Activated CD8-positive, alpha-beta memory T cell treated with anti-CD3 and anti-CD28 coated beads, Interleukin-2, amount 50 U/mL, for 4 hours (primary cell): ENCODE measurements at regions not wholly inside any gene's neighbourhood (a gene's known extent, or its start where the extent isn't known, plus 50 kb on each side); places are given as distances from the start of the nearest gene placed in this dataset.
"Not testable (repeated sequence)": the region's sequence is repeated elsewhere in the genome, so short reads cannot be mapped to it uniquely, and the experiment has no call there.

Experiments used
- DNase-seq: peaks from one replicate; pipeline ENCODE4 v3.0.0-alpha.2; 2020

DNA sequence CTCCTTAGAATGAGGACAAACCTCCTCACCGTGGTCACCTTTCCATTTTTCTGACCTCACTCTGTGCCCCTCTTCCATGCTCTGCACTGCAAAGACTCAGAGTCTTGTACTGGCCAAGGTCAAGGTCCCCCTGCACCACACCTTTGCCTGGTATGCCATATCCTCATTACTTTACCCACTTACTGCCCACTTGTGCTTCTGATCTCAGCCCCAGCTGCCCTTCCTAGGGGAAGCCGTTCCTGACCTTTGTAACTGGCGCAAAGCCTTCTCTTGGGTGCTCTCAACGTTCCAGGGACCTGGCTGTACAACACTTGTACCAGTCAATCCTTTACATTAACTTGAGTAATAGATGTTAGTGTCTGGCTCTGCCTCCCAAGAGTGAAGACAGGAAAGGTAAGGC lies 256.0 kb downstream of the SV2B start:
- no peak for DNase-seq

DNA sequence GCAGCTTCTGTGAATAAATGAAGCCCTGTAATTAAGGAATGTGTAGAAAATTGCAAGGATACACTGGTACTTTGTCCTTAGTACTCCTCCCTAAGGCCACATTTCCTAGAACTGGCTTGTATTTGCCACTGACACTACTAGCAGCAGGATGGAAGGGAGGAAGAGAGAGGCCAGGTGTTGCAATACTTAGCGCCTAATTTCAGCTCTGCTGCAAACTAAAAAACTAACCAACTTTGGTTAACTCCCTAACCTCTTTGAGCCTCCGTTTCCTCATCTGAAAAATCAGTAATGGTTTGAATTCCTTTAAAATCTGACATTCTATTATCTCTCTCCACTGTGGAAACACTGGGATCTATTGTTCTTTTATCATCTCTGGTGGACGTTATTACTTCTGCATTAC lies 257.0 kb downstream of the SV2B start:
- DNase-seq = no peak

DNA sequence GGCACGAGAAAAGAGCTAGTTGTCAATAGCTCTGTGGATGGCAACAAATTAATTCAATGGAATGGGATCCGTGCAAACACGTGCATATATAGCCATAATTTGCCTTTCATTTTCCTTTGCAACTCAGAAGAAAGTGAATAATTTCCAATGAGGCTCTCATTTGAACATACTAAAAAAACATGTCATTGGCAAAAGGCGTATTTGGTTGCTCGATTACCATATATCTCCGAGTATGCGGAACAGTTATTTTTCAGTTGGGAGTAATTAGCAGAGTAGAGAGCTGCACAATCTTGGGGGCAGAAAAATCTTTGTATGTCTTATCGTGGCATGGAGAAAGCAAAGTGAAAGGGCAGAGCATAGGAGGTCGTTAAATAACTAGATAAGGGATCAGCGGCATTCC lies 257.4 kb downstream of the SV2B start:
- no peak for DNase-seq

DNA sequence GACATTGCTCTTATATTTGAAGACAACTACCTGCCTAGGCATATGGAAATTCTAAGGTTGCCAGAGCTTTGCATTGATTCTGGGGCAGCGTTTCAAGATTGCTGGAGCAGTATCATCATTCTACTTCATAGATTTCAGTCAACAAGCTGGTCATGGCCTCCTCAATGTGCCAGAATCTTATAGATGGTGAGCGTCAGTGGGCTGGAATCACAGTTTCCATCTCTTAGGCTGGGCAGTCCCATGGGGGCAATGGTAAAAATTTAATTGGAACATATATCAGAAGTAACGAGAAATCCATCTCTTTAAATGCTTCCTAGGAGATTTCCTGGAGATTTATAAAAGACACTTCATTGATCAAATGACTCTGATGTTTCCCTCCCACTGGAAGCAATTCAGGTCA lies 258.3 kb downstream of the SV2B start:
- no peak for DNase-seq

DNA sequence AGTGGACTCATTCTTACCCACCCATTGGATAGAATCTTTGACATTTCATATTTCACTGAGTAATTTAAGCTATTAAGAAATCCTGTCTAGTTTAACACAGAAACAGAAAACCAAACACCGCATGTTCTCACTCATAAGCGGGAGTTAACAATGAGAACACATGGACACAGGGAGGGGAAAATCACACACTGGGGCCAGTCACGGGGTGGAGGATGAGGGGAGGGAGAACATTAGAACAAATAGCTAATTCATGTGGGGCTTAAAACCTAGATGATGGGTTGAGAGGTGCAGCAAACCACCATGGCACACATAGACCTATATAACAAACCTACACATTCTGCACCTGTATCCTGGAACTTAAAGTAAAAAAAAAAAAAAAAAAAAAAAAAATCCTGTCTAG lies 261.6 kb downstream of the SV2B start:
- not testable (repeated sequence) for DNase-seq

DNA sequence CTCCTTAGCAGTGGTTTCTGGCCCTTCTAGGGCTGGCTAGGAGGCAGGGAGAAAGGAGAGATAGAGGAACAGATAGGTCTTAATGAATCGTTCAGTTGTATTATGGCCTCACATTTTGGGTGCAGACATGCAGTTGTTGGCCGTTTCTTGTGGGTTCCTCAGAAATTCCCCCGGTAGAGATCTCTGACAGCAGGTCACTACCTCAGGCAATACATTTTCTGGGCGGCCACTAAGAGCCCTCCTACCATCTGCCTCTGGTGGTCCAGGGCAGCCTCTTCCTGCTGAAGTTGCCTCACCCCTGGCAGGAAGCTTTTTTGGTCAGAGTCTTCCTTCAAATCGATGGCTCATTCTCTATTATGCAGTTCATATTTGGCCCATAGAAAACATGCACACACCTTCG lies 266.1 kb downstream of the SV2B start:
- DNase-seq = no peak

DNA sequence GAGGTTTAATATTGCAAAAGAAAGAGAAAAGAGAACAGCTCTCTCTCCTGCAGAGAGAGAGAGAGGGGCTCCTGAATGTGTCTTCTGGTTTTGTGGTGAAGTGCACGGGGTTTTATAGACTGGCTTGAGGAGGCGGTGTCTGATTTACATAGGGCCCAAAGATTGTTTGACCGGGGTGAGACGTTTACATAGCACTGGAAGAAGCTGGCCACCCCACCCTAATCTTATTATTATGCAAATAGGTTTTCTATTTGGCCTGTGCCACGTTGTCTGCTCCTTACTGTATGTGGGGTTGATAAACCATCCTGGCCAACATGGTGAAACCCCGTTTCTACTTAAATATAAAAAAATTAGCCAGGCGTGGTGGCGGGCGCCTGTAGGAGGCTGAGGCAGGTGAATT lies 268.6 kb downstream of the SV2B start:
- no peak for DNase-seq

DNA sequence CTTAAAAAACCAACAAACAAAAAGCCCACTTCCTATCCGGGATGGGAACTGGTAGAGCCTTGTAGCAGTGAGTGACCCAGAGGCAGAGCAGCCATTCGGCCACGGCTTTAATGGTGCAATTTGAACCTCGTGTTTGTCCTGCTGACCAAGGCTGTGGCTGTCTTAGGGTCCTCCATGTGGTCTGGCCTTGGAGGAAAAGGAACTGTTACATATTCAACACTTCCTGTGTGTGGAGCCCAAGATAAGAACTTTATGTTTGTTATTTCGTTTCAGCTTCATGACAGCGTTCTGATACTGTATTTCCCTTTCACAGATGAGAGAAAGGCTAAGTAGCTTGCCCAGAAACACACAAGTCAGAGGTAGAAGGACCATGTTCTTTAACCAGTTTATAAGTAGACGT lies 269.8 kb downstream of the SV2B start:
- DNase-seq = no peak

DNA sequence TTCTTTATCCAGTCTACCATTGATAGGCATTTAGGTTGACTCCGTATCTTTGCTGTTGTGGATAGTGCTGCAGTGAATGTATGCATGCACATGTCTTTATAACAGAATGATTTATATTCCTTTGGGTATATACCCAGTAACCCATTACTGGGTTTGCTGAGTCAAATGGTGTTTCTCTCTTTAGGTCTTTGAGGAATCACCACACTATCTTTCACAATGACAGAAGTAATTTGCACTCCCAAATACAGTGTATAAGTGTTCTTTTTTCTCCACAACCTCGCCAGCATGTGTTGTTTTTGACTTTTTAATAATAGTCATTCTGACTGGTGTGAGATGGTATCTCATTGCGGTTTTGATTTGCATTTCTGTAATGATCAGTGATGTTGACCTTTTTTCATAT lies 271.3 kb downstream of the SV2B start:
- not testable (repeated sequence) for DNase-seq

DNA sequence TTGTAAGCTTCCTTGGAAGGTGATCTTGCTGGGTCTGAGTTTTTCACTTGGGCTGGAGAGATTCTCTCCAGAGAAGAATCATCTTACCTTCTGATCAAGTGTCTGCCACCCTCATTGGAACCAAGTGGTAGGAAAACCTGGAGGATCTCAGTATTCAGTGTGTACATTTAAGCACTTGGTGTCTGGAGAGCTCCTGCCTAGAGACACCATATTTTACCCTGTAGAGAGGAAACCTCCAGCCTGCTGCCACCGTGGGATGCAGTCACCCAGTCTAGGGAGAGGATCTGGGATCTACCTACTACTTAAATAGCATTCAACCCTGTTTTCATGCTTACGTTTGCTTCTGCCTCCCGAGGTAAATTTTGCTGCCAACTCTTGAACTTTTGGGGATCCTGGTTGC lies 274.3 kb downstream of the SV2B start:
- DNase-seq = no peak

DNA sequence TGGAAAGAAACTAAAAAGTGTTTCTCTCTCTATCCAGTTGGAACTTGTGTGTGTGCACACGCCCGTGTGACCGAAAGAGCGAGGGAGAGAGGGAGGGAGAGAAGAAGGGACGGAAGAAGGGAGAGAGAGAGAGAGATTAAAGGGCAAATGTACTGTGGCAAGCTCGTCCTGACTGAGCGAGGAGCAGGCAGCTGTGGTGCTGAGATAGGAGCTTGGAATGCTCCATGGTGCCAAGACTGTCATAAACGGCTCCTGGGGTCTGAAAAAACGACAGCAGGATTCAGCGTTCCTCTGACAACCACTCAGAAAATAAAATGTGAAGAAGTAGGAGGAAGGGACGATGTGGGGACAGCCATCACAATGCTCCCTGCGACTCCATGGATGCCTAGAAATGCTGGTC lies 276.0 kb downstream of the SV2B start:
- DNase-seq = no peak

DNA sequence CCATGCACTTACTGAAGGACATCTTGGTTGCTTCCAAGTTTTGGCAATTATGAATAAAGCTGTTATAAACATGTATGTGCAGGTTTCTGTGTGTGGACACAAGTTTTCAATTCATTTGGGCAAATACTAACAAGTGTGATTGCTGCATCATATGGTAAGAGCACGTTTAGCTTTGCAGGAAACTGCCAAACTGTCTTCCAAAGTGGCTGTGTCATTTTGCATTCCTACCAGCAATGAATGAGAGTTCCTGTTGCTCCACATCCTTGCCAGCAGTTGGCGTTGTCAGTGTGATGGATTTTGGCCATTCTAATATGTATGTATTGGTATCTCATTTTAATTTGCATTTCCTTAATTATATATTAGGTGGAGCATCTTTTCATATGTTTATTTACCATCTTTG lies 280.1 kb downstream of the SV2B start:
- DNase-seq = no peak

DNA sequence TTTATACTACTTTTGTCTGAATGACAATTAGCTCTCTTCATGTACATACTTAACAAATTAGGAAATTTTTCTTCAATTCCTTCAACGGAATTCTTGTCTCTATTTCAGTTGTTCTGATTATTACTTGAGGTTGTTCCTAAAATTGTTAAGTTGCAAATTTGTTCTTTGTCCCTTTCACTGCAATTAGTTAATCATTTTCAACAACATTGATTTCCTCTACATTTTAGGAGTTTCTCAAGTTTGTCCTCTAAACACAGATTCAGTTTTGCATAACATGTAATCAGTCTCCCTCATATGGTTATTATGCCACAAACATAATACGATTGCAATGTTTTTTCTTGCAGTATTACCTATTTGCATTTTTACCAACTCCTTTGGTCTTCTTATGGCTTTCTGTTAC lies 283.5 kb downstream of the SV2B start:
- DNase-seq = no peak

DNA sequence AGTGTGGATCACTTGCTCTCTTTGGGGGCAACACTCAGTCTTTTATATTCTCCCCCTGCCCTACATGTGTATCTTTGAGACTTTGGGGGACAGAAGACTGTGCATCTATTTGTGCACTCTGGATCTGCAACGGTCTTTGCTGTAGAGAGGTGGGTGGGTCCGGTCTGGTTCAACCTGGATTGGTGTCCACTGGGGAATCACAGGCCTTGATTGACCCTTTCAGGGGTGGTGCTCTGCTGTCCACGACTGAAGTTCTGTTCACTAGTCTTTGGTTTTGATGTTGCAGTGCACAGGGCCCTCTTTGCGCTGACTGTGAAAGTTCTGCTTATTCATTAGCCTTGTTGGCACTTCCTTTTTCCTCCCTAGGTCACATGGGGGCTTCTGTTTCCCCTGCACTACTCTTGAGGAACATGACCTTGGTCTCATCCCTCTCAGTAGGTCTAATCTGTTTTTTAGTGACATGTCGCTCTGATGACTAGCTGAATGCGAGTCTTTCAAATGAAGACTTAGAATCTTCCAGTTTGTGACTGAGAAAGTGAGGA lies 284.2 kb downstream of the SV2B start:
- DNase-seq = no peak

DNA sequence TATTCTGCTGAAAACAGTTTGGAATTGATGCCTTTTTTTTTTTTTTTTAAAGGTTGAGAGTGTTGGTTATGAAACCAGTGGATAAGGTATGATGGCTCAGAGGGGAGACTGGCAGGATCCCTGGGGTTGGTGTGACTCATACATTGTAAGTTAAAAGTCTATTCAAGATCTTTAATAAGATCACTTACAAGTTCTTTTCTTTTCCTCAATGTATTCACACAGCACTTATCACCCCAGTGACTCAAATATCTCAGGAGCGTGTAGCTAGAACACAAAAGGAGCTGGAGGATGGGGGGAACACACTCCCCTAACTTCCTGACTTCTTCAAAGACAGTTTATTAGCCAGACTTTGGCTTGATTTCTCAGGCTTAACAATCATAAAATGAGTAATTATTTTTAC lies 285.3 kb downstream of the SV2B start:
- no peak for DNase-seq

DNA sequence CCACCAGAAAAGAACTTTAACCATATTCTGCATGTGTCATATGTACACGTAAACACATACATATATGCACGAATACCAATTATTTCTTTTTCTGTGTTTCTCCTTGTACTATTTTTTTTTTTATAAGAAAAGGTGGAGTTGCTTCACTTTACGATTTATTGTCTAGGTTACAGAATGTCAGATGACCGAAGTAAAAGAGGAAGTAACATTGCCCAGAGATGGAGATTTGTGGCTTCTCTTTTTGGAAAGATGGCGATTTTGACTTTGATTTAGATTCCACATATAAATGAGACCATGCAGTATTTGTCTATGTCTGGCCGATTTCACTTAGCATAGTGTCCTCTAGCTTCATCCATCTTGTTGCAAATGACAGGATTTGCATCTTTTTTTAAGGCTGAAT lies 293.1 kb downstream of the SV2B start:
- DNase-seq = no peak

DNA sequence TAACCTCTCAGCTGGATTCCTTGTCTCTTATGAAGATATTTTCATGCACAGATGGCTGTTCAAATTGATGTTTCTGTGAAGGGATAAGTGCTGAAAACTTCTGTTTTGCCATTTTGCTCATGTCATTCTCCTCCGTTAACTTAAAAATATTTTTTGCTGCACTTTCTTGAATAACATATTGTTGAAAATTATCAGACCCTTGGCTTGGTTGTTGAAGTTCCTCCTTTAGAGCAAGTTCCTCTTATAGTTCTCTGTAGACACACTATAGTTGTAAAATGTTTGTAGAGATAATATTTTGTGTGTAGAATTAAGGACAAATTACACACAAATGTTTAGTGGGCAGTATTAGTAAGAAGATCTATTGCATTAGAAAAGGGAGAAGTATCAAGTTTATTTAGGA lies 300.4 kb downstream of the SV2B start:
- DNase-seq = no peak

DNA sequence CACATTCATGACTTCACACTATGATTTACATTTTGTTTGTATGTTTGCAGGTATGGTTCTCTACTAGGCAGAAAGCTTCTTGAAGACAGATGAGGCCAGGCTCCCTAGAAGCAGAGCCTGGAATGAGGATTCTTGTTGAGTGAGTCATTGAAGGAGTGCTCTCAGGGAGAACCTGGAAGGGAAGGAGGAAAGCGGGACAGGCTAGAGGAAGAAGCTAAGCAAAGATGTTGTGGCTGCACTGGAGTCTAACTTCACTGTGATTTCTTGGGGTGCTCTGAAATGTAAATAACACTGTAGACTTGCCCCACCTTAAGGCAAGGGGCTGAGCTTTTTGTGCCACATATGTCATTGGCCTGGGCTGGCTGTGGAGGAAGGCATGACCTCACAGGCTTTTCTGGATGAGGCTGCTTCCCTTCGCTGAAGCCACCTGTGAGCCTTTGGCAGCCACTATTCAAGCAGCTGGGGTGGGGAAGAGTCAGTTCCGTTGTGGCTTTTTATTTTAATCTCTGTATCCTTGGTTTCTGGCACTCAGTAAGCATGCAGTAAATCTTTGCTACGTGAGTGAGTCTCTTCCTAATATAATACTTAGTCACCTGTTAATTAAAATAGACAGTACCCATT lies 307.3 kb downstream of the SV2B start:
- DNase-seq = no peak

DNA sequence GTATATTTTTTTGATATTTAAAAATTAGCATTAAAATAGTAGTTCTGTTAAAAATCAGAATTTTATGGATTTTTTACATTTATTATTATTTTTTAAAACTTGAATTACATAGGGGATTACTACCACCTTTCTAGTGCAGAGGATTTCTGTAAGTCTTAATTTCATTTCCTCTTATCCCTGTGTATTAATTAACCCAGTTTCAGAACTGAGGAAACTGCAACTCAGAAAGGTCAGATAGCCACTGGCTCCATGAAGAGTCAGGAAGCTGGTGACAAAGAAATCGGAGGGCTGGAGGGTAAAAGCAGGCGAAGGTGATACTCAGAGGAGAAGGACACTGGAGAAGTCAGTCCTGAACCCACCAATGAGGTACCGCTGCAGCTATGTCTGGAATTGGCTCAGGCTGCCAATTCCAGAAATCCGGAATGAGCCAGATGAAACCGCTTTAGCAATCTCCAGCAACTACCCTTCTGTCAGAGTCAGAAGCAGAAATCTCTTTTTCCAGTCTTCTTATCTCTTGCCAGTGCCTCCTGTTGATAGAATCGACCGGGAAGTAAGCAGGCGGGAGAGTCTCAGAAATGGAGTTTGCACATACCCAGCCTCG lies 308.5 kb downstream of the SV2B start:
- no peak for DNase-seq

DNA sequence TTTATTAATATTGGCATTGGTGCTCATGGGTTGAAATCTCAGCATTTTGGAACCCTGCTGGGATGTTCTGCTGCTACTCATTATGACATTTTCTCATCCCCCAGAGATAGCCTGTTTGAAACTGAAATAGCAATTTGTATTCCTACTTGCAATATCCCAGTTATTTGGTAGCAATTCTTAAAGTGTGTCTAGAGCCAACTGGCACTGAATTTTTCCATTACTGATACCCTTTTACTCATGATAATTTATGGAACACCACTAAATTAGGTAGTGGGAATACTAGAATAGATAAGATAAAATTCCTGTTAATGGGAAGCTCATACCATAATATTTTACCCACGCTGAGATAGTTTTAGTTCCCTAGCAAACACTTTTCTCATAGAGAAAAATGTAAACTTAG lies 309.3 kb downstream of the SV2B start:
- no peak for DNase-seq

DNA sequence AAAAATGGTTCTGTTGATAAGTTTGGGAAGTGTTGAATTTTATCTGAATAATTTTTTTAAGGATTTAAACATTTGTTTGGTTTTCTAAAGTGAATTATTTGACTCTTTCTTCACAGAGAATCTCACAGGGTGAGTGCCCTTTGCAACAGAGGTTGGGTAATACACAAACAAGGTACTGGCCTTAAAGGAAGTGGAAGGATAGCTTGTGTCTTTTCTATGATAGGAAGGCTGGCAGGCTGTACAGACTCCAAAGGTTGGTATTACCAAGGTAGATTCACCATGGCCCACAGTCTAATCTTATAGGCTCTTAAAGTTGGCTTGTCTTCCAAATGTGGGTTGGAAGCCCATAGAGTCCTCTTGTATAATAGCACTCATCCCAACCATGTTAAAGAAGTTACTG lies 311.5 kb downstream of the SV2B start:
- no peak for DNase-seq

DNA sequence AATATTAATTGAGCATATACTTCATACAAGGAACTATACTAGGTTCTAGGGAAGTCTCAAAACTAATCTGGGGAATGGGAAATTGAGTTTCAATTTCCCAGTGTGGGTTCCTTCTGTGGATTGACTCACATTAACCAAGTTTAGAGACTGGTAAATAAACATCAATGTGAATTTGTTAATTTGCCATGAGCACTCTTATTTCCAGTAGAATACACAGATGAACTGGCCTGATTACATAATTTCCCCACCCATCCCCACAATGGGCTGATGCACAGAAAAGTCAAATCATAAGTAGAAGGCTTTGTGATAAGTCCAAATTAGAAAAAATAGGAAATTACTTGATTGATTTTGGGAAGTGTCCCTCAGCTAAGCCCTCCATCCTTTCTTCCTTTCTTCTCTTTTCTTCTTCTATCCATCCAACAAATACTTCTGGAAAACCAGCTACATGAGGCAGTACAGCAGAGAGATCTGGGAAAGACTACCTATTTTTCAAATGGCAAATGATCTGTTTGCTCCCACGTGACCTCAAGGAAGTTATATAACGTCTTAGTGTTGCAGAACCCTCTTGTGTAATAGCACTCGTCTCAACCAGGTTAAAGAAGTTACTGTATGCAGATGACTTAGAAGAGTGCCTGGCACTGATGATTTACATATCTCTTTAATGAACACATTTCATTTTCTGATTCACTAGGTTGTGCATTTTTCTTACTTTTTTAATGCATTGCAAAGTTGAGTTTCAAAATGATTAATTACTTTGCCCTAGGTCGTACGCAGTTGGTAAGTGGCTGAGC lies 312.3 kb downstream of the SV2B start:
- DNase-seq = no peak

DNA sequence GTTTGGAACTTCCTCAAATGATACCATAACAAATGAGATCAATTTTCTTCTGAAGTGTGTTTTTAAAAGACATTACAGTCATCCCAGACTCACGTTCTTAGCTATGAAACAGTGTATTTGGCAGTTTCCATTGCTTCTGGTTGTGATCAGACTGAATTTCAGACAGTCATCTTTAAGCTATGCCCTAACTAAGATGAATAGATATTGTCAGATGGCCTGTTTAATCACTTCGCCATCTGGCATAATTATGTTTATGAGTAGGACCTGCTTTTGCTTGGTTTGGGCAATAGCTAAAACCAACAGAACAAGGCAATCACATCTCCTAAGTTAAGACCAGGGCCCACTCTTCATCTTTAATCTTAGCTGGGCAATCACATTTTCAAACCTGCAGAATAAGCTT lies 313.1 kb downstream of the SV2B start:
- DNase-seq = no peak

DNA sequence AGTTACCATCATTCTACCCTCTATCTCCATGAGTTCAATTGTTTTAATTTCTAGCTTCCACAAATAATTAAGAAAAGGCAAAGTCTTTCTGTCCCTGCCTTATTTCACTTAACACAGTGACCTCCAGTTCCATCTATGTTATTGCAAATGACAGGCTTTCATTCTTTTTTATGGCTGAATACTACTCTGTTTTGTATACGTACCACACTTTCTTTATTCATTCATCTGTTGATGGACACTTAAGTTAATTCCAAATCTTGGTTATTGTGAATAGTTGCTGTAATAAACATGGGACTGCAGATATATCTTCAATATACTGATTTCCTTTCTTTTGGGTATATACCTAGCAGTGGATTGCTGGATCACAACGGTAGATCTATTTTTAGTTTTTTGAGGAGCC lies 314.1 kb downstream of the SV2B start:
- no peak for DNase-seq
